Activated naive CD4-positive, alpha-beta T cell treated with anti-CD3 and anti-CD28 coated beads, Interleukin-2, amount 10 ng/mL, durations not matched to agents 7 days and 5 days (primary cell): ENCODE measurements at regions not wholly inside any gene's neighbourhood (a gene's known extent, or its start where the extent isn't known, plus 50 kb on each side); places are given as distances from the start of the nearest gene placed in this dataset.
"Not testable (repeated sequence)": the region's sequence is repeated elsewhere in the genome, so short reads cannot be mapped to it uniquely, and the experiment has no call there.

ENCODE experiments used
- CTCF ChIA-PET: fragments of 350-600 bp; sonication (Branson Sonifier 250); formaldehyde crosslinking; loops from one replicate; lab custom pipeline; 2021; ENCODE audit warnings: antibody characterized with exemption; lab: Charles Lee
- DNase-seq: peaks from one replicate; pipeline ENCODE4 v3.0.0-alpha.2; 2020
- H3K27ac Mint-ChIP-seq: one replicate; pipeline ENCODE4 v1.8.0; 2021; ENCODE audit warnings: mild to moderate bottlenecking, moderate library complexity, mixed read lengths
- H3K27me3 Mint-ChIP-seq: one replicate; pipeline ENCODE4 v1.8.0; 2021; ENCODE audit warnings: mild to moderate bottlenecking, mixed read lengths
- H3K36me3 Mint-ChIP-seq: one replicate; pipeline ENCODE4 v1.8.0; 2021; ENCODE audit warnings: mixed read lengths
- H3K4me1 Mint-ChIP-seq: one replicate; pipeline ENCODE4 v1.8.0; 2021; ENCODE audit warnings: mixed read lengths
- H3K4me3 Mint-ChIP-seq: one replicate; pipeline ENCODE4 v1.8.0; 2021; ENCODE audit warnings: mild to moderate bottlenecking, moderate library complexity, mixed read lengths
- H3K9me3 Mint-ChIP-seq: one replicate; pipeline ENCODE4 v1.8.0; 2021; ENCODE audit warnings: mixed read lengths

DNA sequence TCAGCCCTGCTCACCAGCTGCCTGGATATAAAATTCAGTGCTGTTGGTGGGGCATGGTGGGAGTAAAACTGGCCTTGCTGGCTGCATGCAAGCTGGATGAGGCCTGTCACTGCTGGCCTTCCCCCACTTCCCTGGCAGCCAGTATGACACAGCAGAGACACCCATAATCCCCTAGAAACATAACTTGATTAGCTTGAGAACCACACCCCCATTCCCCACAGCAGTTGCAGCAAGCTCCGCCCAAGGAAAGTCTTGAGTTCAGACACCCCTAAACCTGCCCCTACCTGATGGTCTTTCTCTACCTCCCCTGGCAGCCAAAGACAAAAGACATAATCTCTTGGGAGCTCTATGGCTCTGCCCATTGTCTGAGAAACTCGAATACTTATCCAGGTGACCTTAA is 405.1 kb upstream of the NECTIN3 start:
- CTCF ChIA-PET, result no interaction called here
- H3K9me3 Mint-ChIP-seq, result peaks cover 7% of the 10 kb centered on the region

DNA sequence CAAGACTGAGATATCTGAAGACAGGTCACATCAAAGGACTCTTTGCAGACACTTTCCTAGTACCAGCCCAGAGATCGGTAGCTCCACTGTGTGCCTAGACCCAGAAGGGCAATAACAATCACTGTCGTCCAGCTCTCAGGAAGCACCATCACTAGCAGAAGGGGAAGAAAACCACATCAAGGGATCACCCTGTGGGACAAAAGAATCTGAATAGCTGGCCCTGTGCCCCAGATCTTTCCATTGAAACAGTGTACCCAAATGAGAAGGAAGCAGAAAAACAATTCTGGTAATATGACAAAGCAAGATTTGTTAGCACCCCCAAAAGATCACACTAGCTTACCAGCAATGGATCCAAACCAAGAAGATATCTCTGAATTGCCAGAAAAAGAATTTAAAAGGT is 404.4 kb upstream of the NECTIN3 start:
- H3K27ac Mint-ChIP-seq, result no peak overlapping the region
- H3K9me3 Mint-ChIP-seq, result peaks cover 7% of the 10 kb centered on the region
- H3K36me3 Mint-ChIP-seq, result no peaks in the 10 kb centered on the region
- no peak overlapping the region for H3K4me3 Mint-ChIP-seq
- H3K27me3 Mint-ChIP-seq, result no peaks in the 10 kb centered on the region
- CTCF ChIA-PET, result no interaction called here
- DNase-seq, result no peak
- no peaks in the 10 kb centered on the region for H3K4me1 Mint-ChIP-seq

More for the DNA sequence above, 405.1 kb upstream of the NECTIN3 start:
- Mint-ChIP-seq H3K4me1 (no peaks in the 10 kb centered on the region), H3K27ac (no peak overlapping the region), H3K36me3 (no peaks in the 10 kb centered on the region), H3K27me3 (no peaks in the 10 kb centered on the region), H3K4me3 (no peak overlapping the region)
- no peak for DNase-seq

- H3K4me3 Mint-ChIP-seq, result no peak overlapping the region
- no peak overlapping the region for H3K27ac Mint-ChIP-seq
- CTCF ChIA-PET, result interaction anchor here (0.6 kb wide), 1 partner anchor 22 kb away, joined by 4 read pairs; no protein-coding TSS in a partner anchor
These were observed 401.2 kb upstream of the NECTIN3 start for GRCh38 chr3:110670407-110670806.

DNA sequence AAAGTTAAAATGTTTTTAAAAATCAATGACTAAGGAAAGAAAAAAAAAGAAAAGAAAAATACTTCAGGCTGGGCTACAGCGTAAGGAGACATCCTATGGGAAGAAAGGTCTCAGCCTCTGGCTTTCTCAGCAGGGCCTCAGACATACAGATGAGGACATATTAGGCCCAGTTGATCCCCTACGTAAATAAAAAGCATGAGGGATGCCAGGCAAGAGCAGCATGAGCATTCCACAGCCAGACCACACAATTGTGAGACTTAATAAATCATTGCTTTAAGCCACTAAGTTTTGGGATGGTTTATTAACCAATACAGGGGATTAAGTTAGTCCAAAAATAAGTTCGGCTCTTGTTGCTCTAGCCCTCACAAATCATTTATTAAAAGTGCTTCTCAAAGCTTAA is 394.1 kb upstream of the NECTIN3 start:
- Mint-ChIP-seq H3K27me3 (no peaks in the 10 kb centered on the region), H3K36me3 (no peaks in the 10 kb centered on the region), H3K27ac (no peak overlapping the region), H3K9me3 (no peaks in the 10 kb centered on the region), H3K4me3 (no peak overlapping the region), H3K4me1 (no peaks in the 10 kb centered on the region)
- CTCF ChIA-PET, result no interaction called here
- DNase-seq, result no peak

More at GRCh38 chr3:110670407-110670806, 401.2 kb upstream of the NECTIN3 start:
- Mint-ChIP-seq H3K36me3 (no peaks in the 10 kb centered on the region), H3K4me1 (no peaks in the 10 kb centered on the region), H3K9me3 (peaks cover 5% of the 10 kb centered on the region), H3K27me3 (no peaks in the 10 kb centered on the region)
- no peak for DNase-seq

DNA sequence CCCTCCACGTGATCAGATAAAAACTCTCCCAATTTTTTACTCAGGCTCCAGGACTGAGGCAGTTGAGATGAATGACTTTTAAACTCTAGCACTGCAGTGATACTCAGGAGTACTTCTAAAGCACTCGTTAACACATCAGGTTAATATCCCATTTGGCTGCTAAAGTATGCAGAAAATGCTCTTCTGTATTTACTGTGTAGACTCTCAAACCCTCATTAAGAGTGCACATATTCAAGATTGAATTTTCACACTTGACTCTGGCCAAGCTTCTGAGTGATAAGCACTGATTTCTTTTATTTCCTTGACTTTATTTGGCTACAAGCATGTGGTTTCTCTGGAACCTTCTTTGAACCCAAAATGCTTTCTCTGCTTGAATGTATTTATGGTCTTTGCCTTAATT is 392.3 kb upstream of the NECTIN3 start:
- no peak overlapping the region for H3K4me3 Mint-ChIP-seq
- no peaks in the 10 kb centered on the region for H3K9me3 Mint-ChIP-seq
- no peaks in the 10 kb centered on the region for H3K36me3 Mint-ChIP-seq
- DNase-seq, result no peak
- CTCF ChIA-PET, result no interaction called here
- H3K27ac Mint-ChIP-seq, result no peak overlapping the region
- H3K27me3 Mint-ChIP-seq, result no peaks in the 10 kb centered on the region
- H3K4me1 Mint-ChIP-seq, result no peaks in the 10 kb centered on the region

GRCh38 chr3:110680450-110680849 is 391.2 kb upstream of the NECTIN3 start:
- Mint-ChIP-seq H3K27ac (no peak overlapping the region), H3K9me3 (no peaks in the 10 kb centered on the region), H3K36me3 (no peaks in the 10 kb centered on the region), H3K4me3 (no peak overlapping the region), H3K27me3 (no peaks in the 10 kb centered on the region), H3K4me1 (no peaks in the 10 kb centered on the region)
- CTCF ChIA-PET, result no interaction called here
- no peak for DNase-seq

DNA sequence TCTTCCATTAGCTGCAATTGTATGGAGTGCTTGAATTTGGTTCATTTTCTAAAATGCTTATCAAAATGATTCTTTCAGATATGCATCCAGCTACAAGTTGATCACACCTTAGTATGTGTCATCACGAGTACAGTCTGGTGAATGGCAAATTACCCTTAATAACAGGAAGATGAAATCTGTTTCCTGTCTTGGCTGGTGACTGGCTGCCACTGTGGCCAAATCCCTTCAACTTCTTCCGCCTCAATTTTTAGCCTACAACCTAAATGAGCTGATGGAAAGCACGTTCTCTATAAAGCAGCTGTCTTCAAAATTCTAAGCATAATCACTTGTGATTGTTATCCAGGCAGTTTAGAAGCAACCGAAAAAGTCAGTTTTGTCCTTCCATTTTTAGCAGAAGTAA is 387.1 kb upstream of the NECTIN3 start:
- H3K9me3 Mint-ChIP-seq, result no peaks in the 10 kb centered on the region
- no peak overlapping the region for H3K27ac Mint-ChIP-seq
- H3K27me3 Mint-ChIP-seq, result no peaks in the 10 kb centered on the region
- H3K4me3 Mint-ChIP-seq, result no peak overlapping the region
- no peaks in the 10 kb centered on the region for H3K36me3 Mint-ChIP-seq
- CTCF ChIA-PET, result no interaction called here
- no peak for DNase-seq
- no peaks in the 10 kb centered on the region for H3K4me1 Mint-ChIP-seq

GRCh38 chr3:110685630-110686029 is 386.0 kb upstream of the NECTIN3 start:
- no peak for DNase-seq
- H3K4me3 Mint-ChIP-seq, result no peak overlapping the region
- no peaks in the 10 kb centered on the region for H3K27me3 Mint-ChIP-seq
- no peaks in the 10 kb centered on the region for H3K9me3 Mint-ChIP-seq
- CTCF ChIA-PET, result no interaction called here
- H3K4me1 Mint-ChIP-seq, result no peaks in the 10 kb centered on the region
- no peaks in the 10 kb centered on the region for H3K36me3 Mint-ChIP-seq
- H3K27ac Mint-ChIP-seq, result no peak overlapping the region

DNA sequence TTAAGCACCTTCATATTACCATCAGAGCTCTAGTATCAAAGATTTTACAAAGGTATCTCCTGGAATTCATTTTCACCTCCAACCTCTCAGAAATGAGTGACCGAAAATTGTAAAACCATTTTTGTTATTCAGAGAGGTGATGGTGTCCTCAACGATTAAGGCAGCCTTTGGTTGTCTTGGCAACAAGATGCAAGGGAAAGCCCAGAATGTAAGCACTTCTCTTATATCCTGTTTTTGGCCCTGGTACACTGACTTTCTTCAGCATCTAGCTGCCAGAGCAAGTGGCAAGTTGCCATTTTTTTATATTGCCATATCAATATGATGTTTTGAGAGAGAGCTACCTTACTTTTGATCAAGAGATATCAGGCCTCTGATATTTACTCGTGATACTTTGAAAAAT is 384.9 kb upstream of the NECTIN3 start:
- CTCF ChIA-PET, result no interaction called here
- H3K27ac Mint-ChIP-seq, result no peak overlapping the region
- no peaks in the 10 kb centered on the region for H3K4me1 Mint-ChIP-seq
- no peaks in the 10 kb centered on the region for H3K9me3 Mint-ChIP-seq
- no peaks in the 10 kb centered on the region for H3K27me3 Mint-ChIP-seq
- DNase-seq, result no peak
- H3K4me3 Mint-ChIP-seq, result no peak overlapping the region
- no peaks in the 10 kb centered on the region for H3K36me3 Mint-ChIP-seq

GRCh38 chr3:110687138-110687537 is 384.5 kb upstream of the NECTIN3 start:
- DNase-seq, result no peak
- H3K9me3 Mint-ChIP-seq, result no peaks in the 10 kb centered on the region
- no peaks in the 10 kb centered on the region for H3K4me1 Mint-ChIP-seq
- H3K36me3 Mint-ChIP-seq, result no peaks in the 10 kb centered on the region
- no peak overlapping the region for H3K27ac Mint-ChIP-seq
- CTCF ChIA-PET, result no interaction called here
- H3K4me3 Mint-ChIP-seq, result no peak overlapping the region
- H3K27me3 Mint-ChIP-seq, result no peaks in the 10 kb centered on the region

DNA sequence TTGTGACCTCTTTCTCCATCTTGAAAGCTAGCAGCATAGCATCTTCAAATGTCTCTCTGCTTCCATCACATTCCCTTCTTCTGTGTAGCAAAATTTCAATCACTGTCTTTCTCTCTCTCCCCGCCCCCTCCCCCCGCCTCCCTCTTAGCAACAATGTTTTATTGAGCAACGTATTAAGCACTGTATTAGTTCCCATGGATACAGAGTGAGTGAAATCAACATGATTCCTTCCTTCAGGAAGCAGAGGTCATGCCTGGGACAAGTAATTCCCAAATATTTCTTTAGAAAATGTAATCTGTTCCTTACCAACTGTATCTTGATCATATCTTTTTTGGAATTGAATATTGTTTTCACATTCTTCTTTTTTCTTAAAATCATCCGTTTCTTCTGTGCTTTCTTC is 373.7 kb upstream of the NECTIN3 start:
- DNase-seq, result no peak
- H3K36me3 Mint-ChIP-seq, result no peaks in the 10 kb centered on the region
- H3K27ac Mint-ChIP-seq, result no peak overlapping the region
- no peaks in the 10 kb centered on the region for H3K27me3 Mint-ChIP-seq
- H3K4me3 Mint-ChIP-seq, result no peak overlapping the region
- H3K4me1 Mint-ChIP-seq, result no peaks in the 10 kb centered on the region
- CTCF ChIA-PET, result no interaction called here
- no peaks in the 10 kb centered on the region for H3K9me3 Mint-ChIP-seq

- H3K36me3 Mint-ChIP-seq, H3K27ac Mint-ChIP-seq, H3K9me3 Mint-ChIP-seq, CTCF ChIA-PET, H3K4me1 Mint-ChIP-seq, H3K27me3 Mint-ChIP-seq, DNase-seq, H3K4me3 Mint-ChIP-seq: not testable (repeated sequence)
These were observed 367.3 kb upstream of the NECTIN3 start for GRCh38 chr3:110704332-110704731.

DNA sequence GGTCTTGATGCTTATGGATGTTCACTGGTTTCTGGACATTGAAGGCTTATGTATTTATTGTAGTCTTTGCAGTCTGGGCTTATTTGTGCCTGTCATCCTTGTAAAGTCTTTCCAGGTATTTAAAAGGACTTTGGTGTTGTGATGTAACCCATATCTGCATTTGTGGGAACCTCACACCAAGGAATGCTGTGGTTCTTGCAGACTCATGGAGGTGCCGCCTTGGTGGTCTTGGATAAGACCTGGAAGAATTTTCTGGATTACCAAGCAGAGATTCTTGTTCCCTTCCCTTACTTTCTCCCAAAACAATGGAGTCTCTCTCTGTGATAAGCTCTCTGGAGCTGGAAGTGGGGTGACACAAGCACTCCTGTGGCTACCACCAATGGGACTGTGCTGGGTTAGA is 363.5 kb upstream of the NECTIN3 start:
- H3K4me3 Mint-ChIP-seq, result no peak overlapping the region
- no peaks in the 10 kb centered on the region for H3K36me3 Mint-ChIP-seq
- DNase-seq, result no peak
- CTCF ChIA-PET, result no interaction called here
- peaks cover 3% of the 10 kb centered on the region for H3K27me3 Mint-ChIP-seq
- H3K9me3 Mint-ChIP-seq, result no peaks in the 10 kb centered on the region
- no peaks in the 10 kb centered on the region for H3K4me1 Mint-ChIP-seq
- H3K27ac Mint-ChIP-seq, result no peak overlapping the region

DNA sequence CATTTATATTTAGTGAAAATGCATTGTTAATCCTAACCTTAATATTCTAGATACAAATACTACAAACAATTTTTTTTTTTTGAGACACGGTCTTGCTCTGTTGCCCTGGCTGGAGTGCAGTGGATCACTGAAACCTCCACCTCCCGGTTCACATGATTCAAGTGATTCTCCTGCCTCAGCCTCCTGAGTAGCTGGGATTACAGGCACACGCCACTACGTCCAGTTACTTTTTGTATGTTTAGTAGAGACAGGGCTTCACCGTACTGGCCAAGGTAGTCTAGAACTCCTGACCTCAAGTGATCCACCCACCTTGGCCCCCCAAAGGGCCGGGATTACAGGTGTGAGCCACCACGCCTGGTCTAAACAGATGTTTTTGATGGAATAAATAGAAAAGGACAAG is 361.5 kb upstream of the NECTIN3 start:
- no peak for DNase-seq
- CTCF ChIA-PET, result no interaction called here
- no peak overlapping the region for H3K4me3 Mint-ChIP-seq
- no peak overlapping the region for H3K27ac Mint-ChIP-seq
- peaks cover 3% of the 10 kb centered on the region for H3K27me3 Mint-ChIP-seq
- H3K4me1 Mint-ChIP-seq, result no peaks in the 10 kb centered on the region
- H3K36me3 Mint-ChIP-seq, result no peaks in the 10 kb centered on the region
- no peaks in the 10 kb centered on the region for H3K9me3 Mint-ChIP-seq

- no peak overlapping the region for H3K27ac Mint-ChIP-seq
- H3K4me1 Mint-ChIP-seq, result no peaks in the 10 kb centered on the region
- no peaks in the 10 kb centered on the region for H3K36me3 Mint-ChIP-seq
- H3K9me3 Mint-ChIP-seq, result no peaks in the 10 kb centered on the region
- CTCF ChIA-PET, result no interaction called here
- no peak overlapping the region for H3K4me3 Mint-ChIP-seq
- DNase-seq, result no peak
- peaks cover 3% of the 10 kb centered on the region for H3K27me3 Mint-ChIP-seq
These were observed 361.0 kb upstream of the NECTIN3 start for GRCh38 chr3:110710603-110711002.
